ENCODE measurements at regions not wholly inside any gene's neighbourhood (a gene's known extent, or its start where the extent isn't known, plus 50 kb on each side); places are given as distances from the start of the nearest gene placed in this dataset.

DNA sequence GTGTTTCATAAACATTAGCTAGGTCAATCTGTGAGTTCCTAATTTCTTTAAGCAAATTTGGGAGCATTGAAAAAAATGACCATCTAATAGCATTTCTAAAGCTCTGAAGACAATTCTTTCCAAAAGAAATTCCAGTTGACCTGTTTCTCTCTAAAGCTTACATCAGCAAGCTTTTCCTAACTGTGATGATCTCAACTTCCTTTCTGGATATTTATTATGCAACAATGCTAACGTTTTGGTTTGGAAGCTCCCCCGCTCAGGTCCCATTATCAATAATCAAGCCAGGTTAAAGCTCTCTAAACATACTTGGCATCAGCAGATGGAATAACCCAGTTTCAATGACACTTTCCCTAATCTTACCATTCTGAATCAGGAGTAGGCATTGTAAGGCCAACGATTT, 196.3 kb upstream of the TANK start:
- no peak for DNase-seq (ENCODE audit: low spot score)

DNA sequence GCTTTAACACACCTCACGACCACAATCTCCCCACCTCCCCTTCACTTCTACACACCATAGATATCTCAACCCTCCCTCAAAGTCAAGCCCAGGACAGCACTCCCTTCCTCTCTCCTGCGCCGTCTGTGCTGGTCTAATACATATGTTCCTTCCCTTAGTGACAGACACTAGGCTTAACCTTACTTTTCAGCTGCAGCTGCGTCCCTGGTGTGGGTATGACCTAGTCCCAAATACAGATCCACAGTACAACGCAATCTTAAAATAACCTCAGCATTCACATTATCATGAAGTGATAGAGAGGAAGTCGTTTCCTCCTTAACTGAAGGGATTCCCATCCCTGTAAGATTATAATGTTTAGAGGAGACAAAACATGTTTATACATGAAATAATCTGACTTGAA, 192.7 kb upstream of the TANK start:
- no peak for DNase-seq (ENCODE audit: low spot score)

DNA sequence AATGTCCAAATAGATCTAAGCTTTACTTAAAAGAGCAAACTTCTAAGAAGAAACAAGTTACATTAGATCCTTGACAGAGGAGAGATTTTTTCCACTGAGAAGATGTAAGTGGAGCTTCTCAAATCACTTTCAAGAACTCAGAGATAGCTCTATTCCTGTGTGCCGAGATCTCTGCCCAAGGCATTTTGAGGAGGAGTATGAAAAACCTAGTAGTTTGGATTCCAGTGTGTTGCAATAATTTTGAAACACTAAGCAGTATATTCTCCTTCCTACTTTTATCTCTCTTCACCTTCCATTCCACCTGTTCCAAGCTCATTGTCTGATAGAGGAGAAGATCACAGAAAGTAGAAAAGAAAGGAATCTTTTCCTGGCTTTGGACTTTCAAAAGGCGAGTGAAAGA, 192.0 kb upstream of the TANK start:
- DNase-seq (ENCODE audit: low spot score), result no peak

DNA sequence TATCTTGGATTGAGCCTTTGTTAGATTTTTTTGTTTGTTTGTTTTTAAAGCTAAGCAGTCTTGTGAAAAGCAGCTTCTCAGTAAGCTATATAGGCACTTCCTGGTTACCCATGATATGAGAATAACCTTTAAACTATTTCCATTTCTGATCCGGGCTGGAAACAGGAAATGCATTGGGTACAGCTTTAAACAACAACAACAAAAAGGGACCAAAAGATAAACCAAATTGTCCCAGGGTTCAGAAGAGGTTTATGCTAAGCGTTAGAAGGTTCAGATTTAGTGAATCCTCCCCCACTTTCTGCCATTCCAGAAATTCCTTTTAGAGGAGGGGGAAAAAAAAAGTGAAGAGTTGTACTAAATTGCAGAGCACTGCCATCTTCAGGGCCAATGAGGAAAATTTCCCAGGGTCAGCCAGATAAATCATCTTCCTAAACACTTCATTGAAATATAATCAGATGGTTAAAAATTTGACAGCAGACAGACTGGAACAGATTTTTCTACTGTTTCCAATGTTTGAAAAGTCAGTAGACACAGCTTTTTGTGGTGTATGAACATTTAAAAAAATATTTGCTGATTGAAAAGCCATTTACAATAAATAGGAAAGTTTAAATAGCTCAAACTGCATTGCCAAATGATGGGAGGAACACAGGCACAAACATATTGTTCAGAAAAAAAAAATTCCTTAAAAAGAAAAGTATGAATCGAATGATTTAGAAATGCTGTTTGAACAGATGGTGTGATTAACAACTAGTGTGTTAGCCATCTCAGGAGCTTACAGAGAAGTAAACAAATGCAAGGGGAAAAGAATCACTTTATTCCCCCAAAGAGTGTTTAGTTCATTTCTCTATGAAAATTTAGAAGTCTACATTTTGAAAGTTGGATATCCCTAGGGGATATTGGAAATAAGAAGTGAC, 189.9 kb upstream of the TANK start:
- peak; percentile 24 for DNase-seq (ENCODE audit: low spot score)

DNA sequence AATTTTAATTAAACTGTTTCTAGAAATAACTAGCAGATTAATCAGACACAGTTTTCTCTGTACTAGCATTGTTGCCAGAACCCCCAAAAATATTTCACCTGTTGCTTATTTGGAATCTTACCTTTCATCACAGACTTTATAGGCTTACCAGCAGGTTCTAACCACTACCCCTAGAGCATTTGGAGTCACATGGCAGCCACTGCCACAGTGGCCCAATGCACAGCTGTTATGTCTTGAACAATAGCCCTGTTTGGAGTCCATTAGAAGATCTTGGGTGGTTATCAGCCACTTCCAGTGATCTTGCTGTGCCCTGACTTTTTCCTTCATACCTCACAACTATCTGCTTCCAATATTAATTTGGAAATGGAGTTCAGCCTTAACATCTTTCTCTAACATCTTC, 186.2 kb upstream of the TANK start:
- DNase-seq (ENCODE audit: low spot score), result no peak

DNA sequence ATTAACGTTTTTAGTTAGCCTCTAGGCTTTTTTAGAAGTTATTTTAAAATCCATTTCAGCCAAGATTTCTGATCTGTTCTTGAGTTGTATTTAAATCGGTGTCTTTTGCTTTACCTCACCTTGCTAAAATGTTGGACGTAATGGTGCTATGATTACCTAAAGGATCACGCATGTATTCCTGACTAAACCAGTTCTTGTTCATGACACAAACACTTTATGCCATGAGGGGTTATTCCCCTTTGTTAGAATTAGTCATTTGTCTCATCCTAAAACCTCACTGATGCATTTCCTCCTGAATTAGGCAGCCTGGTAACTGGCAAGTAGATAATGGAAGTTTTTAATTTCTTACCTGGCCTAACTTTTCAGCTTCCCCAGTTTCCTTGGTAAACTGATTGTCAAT, 185.4 kb upstream of the TANK start:
- no peak for DNase-seq (ENCODE audit: low spot score)

DNA sequence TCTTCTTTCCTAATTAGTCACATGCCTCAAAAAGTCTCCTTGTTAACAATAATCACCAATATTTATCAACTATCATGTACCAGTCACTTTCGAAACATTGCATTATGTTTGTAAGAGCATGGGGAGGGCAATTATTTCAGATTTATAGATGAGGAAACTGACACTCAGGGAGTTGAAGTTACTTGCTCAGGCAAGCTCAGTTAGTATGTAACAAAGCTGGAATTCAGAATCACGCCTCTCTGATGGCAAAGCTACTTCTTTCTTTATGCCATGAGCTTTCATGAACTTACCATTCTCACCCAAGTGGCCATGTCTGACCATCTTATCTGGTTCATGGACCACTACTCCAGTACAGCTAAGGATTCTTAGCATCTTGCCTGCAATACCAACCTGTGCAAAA, 183.4 kb upstream of the TANK start:
- no peak for DNase-seq (ENCODE audit: low spot score)

DNA sequence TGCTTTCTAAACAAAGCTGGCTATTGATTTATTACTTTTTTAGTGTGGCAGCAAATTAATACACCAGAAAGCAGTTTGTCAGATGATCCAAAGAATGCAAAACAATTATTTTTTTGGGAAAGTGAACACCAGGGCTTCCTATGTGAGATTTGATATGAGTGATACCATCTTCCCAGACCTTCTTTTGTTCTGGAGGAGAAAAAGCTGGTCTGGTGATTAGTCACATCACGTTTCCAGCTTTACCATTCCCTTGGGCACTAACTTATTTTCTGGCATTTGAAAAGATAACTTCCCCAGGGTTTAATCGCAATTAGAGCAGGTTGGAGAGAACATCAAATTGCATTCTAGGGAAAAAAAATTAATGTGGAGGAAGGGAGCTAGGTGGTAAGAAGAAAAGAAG, 182.9 kb upstream of the TANK start:
- DNase-seq (ENCODE audit: low spot score), result no peak

DNA sequence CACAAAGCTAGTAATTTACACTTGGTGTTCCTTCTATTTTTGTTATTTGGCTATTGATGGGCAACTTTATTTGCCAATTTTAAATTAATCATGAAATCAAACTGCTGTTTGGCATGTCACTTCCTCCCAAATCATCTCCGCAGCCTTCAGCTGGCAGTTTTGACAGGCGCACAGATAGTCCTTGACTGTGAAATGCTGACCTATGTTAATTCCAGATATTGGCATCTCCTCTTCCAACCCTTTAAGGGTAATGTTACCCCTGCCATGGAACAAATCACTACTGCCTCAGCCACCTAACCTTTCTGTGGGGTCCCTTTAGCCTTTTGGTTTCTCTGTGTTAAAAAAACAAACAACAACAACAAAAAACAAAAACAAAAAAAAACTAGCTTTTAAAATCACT, 182.4 kb upstream of the TANK start:
- no peak for DNase-seq (ENCODE audit: low spot score)

DNA sequence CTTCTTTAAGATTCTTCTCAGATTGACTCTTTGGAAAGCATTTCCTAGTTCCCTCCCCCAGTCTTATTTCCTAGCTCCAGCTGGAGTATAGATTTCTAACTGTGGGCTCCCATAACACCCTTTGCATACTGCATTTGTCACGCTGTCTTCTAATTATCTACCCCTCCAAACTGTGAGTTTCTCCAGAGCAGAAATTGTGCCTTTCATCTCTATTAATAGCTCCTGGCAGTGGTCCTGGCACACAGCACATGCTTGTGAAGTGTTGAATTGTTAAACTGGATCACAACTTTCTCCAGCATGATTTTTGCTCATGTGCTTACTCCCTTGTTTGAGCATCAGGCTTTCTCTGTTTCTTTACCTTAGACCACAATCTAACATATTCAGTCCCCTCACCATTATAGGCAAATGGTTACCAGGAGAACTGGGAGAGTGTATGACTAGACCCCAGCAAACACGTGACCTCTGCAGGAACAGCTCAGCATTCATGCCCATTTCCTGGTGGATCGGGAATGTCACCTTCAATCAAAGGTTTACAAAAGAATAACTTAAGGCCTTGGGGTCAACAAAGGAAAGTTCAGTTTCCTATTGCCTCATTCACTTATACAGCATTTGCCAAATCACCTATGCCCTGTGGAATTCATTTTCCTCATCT, 175.7 kb upstream of the TANK start:
- no peak for DNase-seq (ENCODE audit: low spot score)

DNA sequence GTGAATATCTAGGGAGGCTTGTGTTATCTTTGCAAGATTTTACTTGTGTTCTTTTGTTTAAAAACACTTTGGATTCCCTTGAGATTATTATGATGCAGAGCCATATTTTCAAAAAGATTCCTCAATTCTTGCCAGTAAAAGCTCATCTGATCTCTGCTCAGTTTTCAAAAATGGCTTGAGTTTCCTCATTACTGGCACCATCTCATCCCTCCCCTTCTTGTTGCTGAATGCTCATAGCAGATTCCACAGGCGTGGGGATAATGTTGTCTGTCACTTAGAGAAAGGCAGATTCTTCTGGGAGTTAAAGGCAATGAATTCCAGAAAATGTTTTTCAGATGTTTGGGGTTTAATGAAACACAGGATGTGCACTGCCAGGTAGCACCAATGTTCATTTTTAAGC, 170.4 kb upstream of the TANK start:
- no peak for DNase-seq (ENCODE audit: low spot score)

DNA sequence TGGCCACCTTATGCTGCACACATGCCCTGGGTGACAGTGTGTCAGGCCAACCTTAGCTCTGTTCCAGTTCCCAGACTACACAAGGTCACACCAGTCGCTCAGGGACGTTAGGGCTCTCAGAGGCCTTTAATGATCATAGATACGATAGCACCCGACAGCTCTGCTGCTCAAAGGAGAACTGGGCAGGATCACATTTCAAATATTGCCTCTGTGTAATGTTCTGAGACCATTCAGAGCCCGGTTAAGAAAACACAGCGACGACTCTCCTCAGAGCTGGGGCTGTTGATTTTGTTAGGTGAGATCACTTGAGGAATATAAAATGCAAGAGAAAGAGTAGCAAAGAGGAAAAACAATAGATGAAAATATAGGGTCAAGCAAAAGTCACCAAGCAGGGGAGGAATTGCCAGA, 166.6 kb upstream of the TANK start:
- DNase-seq (ENCODE audit: low spot score), result no peak

DNA sequence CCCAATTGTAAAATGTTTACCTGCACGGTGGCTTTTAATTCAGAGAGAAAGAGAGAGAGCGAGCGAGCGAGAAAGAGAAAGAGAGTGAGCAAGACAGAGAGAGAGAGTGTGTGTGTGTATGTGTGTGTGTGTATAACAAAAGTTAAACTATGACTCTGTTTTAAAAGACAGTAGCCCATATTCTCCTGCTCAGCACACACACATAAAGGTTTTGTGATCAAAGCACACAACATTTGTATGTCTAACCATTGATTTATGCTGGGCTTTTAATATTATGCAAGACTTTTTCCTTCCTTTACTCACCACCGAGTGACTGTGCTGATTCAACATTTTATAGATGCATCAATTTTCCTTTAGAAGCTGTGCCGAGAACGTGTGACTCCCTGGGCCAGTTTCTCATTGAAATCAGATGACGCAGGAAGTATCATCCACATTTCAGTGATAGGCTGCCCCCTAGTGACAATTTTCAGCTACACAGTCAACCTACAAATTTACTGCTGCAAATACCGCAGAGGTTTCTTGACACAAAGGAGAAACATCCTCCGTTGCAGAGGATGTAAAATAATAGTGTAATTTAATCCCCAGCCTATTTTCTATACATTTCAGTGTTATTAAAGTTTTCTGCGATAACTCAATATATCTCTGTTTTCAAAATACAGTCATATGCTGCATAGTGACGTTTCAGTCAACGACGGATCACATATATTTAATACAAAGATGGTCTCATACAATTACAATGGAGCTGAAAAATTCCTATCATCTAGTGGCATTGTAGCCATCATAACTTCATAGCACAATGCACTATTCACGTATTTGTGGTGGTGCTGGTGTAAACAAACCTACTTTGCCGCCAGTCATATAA, 165.9 kb upstream of the TANK start:
- DNase-seq (ENCODE audit: low spot score), result peak; percentile 75

DNA sequence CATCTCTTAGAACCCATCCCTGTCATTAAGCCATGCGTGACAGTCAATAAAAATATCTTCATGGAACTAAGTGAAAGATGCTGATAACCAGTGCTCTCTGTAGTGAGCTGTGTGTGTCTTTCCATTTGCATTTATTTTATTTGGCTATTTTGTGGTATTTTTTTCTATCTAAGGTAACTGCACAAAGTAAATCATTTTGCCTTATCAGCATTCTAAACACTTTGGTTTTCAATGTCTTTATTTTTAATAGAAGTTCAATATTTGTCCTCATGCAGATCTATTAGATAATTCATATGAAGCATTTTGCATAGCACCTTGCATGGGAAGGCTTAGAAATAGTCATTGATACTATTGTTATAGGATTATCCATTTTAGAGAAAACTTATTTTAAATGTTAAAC, 163.6 kb upstream of the TANK start:
- no peak for DNase-seq (ENCODE audit: low spot score)

DNA sequence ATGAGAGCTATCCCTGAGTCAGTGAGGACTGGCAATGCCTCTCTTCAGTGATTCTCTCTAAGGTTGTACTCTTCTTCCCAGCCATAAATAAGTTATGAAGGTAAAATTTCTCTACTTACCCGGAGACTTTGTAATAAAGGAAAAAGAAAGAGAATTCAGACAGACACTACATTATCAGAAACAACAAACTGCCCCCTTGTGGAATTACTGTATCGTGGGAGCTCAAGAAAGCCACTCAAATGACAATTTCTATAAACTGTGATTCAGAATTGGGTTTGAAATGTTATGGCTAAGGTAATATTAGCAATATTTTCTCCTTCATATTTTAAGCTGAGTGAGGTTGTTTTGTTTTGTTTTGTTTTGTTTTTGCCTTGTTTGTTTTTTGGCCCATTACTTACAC, 155.8 kb upstream of the TANK start:
- DNase-seq (ENCODE audit: low spot score), result no peak

DNA sequence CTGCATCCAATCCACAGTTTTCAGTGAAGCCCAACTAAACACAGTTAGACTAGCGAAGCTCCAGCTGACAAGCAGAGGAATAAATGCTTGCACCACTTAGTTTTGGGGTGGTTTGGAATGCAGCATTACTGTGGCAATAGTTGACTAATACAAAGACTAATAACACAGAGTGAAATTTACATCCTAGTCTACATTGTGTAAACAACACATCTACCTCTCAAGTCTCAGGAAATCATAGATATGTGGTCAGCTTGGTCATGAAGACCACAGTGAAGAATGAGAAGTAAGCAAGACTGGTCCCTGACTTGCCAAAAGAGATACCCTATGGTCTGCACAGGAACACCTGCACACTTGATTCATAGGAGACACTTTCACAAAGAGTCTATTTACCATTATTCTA, 155.1 kb upstream of the TANK start:
- DNase-seq (ENCODE audit: low spot score), result no peak

DNA sequence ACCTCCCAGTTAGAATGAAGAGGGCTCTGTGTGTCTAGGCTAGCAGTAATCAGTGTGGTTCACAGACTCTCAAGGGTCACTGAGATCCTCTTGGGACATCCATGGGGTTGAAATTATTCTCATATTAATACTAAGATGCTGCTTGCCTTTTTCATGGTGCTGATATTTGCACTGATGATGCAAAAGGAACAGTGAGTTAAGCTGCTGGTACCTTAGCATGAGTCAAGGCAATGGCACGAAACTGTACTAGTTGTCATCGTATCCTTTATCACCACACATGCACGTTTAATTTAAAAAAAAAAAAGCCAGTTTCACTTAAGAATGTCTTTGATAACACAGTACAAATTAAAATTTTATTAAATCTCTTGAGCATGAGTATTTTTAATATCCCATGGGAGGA, 151.9 kb upstream of the TANK start:
- no peak for DNase-seq (ENCODE audit: low spot score)

DNA sequence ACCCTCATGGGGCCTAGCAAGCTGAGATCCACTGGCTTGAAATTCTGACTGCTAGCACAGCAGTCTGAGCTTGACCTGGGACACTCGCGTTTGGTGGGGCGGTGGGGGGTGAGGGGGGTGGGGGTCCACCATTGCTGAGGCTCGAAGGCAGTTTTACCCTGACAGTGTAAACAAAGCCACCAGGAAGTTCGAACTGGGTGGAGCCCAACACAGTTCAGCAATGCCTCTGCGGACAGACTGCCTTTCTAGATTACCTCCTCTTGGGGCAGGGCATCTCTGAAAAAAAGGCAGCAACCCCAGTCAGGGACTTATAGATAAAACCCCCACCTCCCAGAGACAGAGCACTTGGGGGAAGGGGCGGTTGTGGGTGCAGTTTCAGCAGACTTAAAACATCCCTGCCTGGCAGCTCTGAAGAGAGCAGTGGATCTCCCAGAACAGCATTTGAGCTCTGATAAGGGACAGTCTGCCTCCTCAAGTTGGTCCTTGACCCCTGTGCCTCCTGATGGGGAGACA, 149.7 kb upstream of the TANK start:
- DNase-seq (ENCODE audit: low spot score), result no peak

DNA sequence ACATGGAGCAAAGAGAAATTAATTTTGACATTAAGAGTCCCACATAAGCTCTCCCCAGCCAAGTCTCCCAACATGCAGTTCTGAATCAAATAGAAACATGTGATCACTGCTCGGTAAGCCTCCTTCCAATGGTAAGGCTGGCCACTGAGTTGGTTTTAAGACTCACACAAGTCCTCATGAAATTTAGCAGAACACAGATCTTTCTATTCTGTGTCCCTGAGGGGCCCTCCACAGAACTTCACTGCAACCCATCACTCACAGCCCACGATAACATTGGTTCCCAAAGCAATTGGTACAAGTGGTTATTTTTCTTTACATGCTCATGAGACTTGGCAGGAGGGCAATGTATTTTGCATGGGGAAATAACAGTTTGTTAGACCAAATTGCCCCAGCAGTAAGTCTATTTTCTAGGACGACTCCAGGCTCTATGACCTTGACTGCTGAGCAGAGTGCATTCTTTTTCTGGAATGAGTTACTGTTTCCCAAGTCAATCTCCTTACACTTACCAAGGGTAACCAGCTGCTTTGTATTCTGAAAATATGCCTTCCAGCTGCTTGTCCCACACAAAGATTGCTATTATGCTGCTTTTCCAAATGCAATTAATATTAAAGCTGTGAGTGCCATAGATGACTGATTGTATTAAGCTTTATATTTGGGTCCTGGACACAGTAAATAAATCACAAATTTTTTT, 142.3 kb upstream of the TANK start:
- DNase-seq (ENCODE audit: low spot score), result no peak

DNA sequence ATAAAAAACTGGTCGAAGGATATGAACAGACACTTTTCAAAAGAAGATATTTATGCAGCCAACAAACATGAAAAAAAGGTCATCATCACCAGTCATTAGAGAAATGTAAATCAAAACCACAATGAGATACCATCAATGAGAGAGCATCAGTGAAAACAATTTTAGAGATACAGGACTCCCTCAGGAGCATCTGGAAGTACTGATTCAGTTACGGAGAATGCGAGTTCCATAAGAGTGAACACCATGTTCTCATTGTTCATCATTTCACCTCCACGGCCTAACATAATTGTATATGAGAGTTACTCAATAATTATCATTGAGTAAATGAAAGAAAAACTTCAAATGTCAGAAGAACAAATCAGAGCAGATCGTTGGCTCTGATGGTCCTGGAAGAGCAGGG, 140.9 kb upstream of the TANK start:
- no peak for DNase-seq (ENCODE audit: low spot score)

DNA sequence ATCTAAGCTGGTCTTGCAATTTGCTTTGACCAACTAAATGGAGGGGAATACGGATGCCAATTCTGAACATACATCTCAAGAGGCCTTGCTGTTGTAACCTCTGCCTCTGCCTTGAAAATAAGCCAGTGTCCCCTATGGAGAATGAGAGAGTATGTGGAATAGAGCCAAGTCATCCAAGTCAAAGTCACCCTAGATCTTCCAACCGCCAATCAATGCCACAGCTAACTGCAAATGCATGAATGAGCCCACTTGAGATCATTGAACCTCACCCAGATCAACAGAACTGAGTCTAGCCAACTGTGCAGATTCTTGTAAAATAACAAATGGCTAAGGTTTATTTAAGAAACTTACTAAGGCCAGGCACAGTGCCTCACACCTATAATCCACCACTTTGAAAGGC, 139.8 kb upstream of the TANK start:
- DNase-seq (ENCODE audit: low spot score), result no peak

DNA sequence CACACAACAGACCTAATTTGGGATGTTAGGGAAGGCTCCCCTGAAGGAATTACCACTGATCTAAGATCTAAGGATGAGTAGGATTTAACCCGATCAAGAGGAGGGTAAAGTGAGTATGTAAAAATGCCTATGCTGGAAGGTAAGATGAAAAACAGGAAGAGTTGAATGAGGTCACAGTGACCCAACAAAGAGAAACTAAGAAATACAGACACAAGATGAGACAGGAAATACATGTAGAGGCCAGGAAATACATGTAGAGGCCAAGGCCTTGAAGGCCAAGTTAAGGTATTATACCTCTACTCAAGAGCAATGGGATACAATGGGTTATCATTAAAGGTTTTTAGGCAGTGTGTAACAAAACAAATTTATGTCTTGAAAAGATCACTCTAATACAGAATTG, 131.6 kb upstream of the TANK start:
- no peak for DNase-seq (ENCODE audit: low spot score)

Measured in globus pallidus (tissue), 1 donor.